Stimulated activated CD8-positive, alpha-beta memory T cell treated with anti-CD3 and anti-CD28 coated beads, Interleukin-12 subunit alpha, Interleukin-12 subunit beta, amount 100 ng/mL, for 24 hours (primary cell): ENCODE measurements at regions not wholly inside any gene's neighbourhood (a gene's known extent, or its start where the extent isn't known, plus 50 kb on each side); places are given as distances from the start of the nearest gene placed in this dataset.

ENCODE experiments used
- DNase-seq: peaks from one replicate; pipeline ENCODE4 v3.0.0-alpha.2; 2020; ENCODE audit errors: extremely low read depth

DNA sequence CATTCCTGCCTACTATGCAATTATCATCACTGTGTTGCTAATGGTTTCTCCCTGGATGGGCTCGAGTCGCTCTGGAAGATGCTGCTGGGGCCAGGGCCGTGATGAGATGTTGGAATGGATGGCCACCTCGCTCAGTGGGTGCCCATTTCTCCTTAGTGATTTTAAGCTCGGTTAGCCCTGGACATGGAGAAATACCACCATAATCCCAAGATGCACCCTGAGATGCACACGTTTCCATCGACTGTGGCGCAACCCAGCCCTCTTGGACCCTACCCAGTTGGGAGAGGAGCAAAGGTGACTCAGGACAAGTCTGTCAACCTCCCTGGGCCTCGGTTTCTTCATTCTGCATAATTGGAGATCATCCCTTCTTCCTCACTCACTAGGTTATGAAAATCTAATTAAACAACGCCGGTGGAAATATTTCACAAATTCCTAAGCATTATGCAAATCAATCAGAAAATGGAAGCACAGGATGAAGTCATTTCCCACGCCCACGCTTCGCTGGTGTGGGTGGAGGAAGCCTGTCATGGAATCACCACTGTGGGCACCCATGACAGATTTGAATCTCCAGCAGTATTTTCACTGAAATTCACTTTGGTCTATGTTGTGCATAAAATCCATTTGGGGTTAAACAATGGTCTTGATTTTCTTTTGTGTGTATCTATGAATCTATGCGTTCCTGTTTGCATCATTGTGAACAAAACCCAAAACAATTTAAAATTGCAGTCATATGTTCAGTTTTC, 195.2 kb downstream of the AXIN2 start:
- DNase-seq: peak; percentile 17

DNA sequence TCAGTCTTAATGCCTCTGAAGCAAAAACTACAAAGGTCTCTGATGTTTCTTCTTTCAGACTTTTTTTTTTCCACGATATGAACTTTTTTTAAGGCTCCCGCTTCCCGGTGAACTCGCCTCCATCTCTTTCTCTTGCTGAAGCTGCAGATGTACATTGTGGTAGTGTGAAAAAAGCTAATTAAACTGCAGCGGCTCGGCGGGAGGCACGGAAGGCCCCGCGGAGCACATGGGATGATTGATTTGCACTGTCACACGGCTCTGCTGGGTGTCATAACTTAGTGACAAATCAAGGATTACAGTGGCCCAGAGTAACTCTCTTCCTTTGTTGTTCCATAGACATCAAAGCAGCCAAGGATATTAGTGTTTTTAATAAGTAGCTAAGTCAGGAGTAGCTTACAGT, 196.3 kb downstream of the AXIN2 start:
- DNase-seq: no peak

DNA sequence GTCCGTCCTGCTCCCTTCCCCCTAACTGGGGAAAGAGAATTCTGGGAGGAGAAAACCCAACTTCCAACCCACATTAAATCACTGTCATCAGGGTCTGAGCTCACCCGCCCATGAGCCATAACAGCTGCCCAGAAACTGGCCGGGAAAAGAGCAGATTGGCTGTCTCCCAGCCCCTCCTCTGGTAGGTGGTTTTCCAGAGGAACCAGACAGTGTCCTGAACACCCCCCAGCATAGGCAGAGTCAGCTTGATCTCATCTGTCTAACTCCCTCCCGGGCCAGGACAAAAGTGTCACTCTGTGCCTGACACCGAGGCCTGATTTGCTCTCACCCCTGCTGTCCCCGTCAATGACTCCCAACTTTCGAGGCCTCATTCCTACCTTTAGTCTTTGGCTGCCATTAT, 197.0 kb downstream of the AXIN2 start:
- DNase-seq: no peak

DNA sequence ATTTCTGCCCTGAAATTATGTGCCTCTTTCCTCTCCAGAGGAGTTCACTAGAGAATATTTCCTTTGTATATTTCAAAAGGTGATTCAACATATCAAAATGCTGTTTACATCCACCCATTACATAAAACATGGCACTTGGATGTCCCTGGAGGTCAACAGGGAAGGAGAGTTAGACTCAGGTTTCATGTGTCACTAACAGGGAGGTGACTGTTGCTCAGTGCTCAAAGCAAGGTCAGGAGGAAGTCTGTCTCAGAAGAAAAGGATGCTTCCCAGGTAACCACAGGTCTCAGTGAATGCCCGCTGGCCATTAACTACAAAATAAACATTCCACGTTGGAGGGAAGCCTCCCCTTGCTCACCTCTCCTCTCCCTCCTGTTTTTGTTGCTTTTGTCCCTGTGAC, 198.6 kb downstream of the AXIN2 start:
- no peak for DNase-seq

DNA sequence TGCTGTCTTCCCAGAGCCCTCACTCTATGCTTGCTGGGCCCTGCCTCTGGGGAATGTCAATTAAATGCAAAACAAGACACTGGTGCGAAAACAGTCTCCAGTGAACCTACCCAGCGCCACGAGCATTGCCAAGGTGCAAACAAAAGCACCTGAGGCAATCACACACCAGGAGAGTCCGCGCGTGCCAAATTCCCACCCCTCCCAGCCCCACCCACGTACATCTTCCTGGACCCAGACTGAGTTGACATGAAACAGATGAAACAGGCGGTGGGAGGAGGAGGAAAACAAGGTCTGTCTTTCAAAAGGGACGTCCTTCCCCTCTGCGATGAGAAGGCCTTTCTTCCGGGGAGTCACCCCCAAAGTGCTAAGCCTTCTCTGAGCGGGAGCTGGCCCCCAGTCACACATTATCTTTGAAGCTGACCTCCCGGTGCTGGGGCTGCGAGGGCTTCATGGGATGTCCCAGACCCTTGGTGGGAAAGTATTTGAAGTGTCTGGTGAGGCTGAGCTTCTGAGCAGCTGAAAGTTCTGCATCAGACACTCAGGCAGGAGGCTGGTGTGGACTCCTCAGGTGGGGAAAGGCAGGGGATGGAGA, 200.4 kb downstream of the AXIN2 start:
- no peak for DNase-seq

DNA sequence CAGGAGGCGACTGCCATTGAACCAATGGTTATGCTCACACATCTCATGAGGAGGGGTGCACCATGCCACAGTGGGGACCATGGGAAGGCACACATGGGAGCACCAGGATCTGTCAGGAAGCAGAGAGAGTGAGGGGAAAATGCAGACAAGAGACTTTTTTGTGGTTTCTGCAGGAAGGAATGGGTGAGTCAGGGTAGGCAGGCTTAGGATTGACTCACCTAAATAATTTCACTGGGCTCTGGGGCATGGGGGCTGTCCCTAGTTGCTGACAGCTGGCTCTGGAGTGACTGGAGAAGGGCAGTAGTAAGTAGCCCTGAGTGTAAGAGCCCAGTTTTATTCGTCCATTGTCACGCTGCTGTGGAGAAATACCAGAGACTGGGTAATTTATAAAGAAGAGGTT, 202.4 kb downstream of the AXIN2 start:
- DNase-seq: no peak

DNA sequence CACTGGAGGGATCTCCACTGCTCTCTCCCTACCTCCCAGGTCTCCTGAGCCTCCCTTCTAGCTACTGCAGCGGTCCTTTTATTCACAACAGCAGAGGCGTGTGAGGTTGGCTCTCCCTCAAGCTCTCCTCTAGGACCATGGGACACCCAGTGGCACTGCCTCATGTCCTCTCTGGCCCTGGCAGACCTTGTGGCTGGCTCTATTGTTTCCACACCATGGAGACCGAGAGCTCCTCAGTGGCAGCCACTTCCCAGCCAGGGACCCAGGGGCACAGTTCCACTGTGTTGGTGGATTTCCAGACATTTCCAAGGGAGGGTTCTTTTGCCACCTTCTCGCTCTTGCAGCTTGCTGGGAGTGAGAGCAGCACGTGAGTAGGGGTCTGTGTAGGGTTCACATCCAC, 204.9 kb downstream of the AXIN2 start:
- no peak for DNase-seq

DNA sequence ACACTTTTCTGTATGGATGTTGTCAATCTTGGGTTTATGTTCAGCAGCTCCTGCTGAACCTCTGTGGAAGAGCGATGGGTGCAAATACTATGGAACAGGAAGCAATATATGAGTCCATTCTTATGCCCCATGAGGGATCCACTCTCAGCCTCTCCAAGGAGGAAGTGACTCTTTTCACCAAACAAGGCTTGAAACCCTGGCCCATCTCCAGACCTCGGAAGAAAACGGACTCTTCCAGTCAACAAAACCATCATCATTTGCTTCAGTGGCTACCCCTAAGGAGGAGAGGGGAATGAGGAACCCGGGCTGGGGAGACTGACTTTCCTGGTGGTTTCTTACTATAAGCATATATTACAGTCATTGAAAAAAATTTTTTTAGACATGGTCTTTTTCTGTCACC, 206.2 kb downstream of the AXIN2 start:
- no peak for DNase-seq

DNA sequence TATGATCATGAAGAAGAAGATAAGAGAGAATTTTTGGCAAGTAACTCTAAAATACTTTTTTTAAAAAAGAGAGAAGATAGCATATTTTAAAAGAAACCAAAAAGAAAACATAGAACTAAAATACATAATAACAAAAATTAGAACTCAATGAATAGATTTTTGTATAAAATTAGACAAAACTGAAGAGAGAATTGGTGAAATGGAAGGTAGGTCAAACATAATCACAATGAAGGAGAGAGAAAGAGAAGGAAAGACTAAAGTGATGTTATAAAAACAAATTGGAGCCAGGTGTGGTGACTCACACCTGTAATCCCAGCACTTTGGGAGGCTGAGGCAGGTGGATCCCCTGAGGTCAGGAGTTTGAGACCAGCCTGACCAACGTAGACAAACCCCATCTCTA, 211.5 kb downstream of the AXIN2 start:
- DNase-seq: no peak

DNA sequence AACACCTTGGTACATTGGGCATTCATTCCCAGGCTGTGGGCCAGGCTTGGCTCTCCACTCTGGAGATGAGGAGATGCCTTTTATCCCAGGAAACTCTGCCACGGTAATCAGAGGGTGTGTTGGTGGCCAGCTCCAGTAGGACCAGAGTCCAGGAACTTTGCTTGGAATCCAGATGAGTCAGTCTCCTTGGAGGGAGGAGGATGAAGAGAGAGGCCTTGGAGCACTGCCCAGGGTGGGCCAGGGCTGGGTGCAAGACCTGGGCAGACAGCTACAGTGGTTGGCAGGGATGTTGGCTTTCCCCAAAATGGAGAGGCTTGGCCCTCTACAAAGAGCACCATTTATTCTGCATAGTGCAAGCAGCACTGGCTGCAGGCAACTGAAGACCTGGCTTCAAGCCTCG, 209.0 kb downstream of the RGS9 start:
- DNase-seq: no peak

DNA sequence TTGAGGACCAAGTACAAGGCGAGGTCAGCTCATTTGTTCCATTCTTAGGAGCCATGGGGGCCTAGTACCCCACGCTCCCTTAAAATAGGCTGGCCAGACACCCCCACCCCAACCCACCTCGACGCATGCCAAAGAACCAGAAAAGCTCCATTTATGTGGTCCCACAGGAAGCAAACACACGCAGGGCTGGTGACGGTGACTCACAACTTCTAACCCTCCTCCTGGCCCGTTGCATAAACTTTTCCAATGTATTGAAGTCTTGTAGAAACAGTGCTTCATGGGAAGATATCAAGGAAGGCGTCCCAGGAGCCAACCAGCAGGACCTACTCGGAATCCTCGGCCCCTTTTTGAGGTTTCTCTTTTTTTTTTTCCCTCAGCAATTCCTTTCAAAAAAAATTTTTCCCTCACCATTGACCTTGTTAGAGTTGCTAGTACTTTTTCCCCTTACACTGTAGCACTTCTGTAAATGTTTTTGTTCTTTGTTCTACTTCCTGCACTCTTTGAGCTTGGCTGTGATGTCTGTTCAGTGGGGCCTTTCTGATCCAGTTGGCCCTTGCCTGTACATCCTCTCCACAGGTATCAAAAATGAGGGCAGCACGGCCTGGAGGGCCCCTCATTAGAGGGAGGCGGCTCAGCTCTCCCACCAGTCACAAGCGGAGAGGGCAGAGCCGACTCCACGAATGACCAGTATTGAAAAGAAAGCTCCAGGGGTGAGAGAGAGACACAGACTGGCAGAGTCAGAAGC, 208.3 kb downstream of the RGS9 start:
- DNase-seq: no peak

DNA sequence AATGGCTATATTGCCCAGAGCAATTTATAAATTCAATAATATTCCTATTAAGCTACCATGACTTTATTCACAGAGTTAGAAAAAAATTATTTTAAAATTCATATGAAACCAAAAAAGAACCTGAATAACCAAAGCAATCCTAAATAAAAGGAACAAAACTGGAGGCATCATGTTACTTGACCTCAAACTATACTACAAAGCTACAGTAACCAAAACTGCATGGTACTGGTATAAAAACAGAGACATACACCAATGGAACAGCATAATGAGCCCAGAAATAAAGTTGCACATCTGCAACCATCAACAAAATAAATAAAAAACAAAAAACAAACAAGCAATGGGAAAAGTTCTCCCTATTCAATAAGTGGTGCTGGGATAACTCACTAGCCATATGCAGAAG, 203.2 kb downstream of the RGS9 start:
- DNase-seq: no peak

DNA sequence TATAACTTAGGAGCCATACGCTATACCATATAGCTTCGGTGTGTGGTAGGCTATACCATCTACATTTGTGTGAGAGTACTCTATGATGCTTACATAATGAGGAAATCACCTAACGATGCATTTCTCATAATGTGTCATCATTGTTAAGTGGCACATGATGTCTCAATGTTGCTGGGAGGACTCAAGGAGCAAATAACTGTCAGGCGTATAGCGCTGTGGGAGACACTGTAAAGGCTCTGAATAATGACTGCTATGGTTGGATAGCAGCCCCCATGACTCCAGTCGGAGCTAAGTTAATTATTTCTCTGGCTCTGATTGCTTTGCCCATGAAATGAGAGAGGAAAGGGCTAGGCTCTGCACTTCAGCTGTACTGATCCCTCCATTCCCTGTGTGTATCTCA, 197.2 kb downstream of the RGS9 start:
- DNase-seq: no peak

DNA sequence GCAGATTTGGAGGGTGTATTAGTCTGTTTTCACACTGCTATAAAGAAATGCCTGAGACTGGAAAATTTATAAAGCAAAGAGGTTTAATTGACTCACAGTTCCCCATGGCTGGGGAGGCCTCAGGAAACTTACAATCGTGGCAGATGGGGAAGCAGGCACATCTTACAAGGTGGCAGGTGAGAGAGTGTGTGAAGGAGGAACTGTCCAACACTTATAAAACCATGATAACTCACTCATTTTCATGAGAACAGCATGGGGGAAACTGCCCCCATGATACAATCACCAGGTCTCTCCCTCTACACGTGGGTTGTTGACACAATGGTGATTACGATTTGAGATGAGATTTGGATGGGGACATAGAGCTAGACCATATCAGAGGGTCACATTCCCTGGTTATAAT, 195.6 kb downstream of the RGS9 start:
- DNase-seq: no peak

DNA sequence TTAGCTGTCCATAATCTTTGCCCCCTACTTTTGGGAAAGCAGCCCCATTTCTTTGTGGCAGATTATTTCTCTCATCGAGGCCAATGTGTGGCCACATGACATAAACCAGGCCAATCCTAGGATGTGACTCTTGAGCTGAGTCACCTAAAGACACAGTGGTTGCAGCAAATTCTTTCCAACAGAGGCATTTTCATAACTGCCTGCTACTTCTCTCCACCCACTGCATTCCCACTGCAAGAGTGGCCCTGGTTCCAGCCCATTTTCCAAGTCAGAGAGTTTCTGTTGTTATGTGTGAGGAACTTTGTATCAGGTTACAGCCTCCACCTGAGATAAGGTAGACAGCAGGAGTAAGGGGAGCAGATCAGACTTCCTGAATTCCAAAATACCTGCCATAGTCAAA, 195.2 kb downstream of the RGS9 start:
- DNase-seq: no peak

DNA sequence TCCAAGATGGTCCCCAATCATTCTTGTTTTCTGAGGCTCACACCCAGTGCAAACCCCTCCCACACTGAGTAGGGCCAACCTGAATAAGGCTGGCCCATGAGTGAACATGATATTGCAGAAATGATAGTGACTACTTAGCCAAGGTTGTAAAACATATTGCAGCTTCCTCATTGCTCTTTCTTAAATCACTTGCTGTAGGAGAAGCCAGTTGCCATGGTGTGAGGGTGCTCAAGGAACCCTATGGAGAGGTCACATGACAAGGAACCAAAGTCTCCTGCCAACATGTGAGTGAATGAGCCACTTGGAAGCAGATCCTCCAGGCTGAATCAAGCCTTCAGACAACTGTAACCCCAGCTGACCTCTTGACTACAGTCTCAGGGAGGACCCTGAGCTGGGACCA, 191.4 kb downstream of the RGS9 start:
- no peak for DNase-seq

DNA sequence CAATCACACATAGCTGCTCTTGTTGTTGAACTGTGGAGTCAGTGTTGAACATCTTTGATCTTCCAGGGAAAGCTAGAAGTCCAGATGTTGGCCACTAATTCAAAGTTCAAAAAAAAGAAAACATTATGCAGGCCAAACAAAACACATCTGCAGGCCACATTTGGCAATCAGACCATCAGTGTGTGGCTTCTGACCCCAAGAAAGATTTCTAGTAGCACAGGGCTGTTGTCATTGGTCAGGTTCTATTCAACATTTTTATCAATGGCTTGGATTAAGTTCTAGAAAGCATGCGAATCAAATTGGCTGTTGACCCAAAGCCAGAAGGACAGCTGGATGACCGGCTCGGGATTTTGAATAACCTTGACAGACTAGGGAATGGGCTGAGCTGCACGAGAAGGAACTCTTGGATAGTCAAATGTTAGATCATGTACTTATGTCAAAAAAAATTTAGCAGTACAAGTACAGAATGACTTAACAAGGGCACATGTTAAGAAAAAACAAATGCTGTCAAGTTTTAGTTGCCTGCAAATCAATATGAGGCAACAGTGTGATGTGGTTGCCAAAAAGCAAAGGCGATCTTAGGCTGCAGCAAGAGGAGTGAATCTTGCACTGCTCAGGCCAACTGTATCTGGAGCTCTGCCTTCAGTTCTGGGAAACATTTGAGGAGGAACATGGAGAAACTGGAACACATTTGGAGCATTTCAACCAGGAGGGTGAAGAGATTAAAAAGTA, 187.6 kb downstream of the RGS9 start:
- DNase-seq: no peak

DNA sequence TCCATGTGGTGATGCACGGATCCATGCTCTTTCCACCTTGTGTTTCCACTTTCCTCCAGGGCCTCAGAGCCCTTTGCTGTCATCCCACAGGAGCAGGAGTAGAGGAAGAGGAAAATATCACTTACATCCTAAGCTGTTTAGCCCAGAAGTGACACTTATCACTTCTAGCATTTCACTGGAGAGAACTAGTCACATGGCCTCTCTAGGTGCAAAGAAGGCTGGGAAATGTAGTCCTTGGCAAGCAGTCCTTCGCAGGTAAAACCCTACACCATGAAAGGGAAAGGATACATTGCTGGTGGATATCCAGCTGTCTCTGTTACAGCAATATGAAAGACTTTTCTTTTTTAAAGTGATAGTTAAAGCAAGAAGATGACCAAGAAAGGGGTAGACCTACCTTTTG, 185.9 kb downstream of the RGS9 start:
- no peak for DNase-seq

DNA sequence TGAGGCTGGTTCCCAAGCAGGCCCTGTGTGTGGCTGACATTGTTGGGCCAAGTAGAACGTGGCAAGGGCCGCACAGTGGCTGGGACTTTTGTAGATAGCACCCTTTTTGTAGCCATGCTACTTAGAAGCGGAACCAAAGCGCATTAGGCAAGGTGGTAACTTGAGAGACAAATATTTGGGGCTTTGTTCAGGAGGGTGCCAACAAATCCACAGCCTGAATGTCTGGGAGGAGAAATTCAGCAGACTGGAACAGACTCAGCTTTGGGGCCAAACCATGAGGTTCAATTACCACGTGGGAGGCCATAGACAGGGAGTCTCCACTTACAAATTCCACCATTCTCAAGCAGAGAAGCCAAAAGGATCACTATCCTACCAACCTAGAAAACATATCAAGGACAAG, 183.7 kb downstream of the RGS9 start:
- no peak for DNase-seq

DNA sequence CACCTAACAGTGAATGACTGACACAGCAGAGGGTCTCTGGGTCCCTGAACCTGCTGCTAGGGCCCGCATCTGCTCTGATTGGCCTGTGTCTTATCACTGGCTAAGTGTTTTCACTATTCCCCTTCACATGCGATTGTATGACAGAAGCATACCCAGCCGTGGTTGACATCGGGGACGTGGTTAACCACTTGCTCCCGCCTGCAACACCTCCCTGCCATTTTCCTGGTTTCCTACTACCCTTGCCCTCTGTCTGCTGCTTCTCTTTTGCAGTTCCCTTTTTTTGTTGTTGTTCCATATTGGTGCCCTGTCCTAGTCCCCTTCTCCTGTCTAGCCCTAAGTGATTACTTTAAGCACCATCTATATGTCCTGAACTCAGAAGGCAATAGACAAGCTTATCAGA, 177.0 kb downstream of the RGS9 start:
- no peak for DNase-seq

DNA sequence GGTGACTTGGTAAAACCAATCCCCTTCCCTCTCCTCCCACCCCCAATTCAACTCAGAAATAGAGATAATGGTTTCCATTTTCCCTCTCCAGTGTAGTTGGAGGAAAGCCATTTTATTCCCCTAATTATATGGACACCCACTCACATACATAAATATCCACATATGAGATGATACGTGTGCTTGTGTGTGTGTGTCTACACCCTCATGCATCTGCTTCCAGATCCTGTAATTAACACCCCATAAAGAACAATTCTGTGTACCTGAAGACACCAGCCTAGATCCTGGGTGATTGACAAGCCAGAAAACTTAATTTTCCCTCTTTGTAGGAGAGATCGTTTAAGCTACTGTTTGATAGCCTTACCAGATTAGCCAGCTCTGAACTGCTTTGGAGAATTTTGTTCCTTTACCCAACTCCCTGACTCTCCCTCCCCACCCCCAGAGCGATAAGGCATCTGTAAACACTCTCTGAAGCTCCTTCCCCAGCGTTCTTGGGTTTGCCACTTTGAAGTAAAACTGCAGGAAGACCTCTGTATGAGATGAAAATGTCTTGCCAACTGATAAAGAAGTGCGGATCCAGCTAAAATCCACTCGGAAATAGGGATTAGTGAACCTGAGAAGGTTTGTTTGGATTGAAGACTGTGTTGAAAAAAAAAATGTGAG, 175.7 kb downstream of the RGS9 start:
- DNase-seq: no peak

DNA sequence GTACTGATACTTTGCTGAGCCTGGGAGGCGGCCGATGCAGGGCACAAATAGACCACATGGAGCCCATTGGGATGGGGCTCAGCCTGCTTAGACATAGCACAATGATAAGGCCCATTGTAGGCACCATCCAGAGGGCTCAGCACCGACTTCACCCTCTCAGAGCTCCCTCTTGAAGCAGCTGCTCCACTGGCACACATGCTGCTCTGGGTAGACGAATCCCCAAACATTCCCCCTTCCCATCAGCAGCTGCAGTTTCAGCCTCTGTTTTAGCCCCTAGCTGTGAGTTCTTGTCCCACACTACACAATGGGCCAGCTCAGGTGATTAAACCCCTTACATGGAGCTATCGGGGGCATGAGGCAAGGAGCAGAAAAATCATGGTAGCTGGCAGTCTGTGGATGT, 174.1 kb downstream of the RGS9 start:
- DNase-seq: no peak
